GM19395 (cell line): ENCODE measurements at regions not wholly inside any gene's neighbourhood (a gene's known extent, or its start where the extent isn't known, plus 50 kb on each side); places are given as distances from the start of the nearest gene placed in this dataset.

ENCODE experiments used
- ATAC-seq: cut with Tn5 transposase; IDR thresholded peaks from one replicate; pipeline ENCODE4 v1.9.1; 2021; ENCODE audit warnings: mild to moderate bottlenecking, moderate library complexity; ENCODE audit not compliant: unreplicated experiment

DNA sequence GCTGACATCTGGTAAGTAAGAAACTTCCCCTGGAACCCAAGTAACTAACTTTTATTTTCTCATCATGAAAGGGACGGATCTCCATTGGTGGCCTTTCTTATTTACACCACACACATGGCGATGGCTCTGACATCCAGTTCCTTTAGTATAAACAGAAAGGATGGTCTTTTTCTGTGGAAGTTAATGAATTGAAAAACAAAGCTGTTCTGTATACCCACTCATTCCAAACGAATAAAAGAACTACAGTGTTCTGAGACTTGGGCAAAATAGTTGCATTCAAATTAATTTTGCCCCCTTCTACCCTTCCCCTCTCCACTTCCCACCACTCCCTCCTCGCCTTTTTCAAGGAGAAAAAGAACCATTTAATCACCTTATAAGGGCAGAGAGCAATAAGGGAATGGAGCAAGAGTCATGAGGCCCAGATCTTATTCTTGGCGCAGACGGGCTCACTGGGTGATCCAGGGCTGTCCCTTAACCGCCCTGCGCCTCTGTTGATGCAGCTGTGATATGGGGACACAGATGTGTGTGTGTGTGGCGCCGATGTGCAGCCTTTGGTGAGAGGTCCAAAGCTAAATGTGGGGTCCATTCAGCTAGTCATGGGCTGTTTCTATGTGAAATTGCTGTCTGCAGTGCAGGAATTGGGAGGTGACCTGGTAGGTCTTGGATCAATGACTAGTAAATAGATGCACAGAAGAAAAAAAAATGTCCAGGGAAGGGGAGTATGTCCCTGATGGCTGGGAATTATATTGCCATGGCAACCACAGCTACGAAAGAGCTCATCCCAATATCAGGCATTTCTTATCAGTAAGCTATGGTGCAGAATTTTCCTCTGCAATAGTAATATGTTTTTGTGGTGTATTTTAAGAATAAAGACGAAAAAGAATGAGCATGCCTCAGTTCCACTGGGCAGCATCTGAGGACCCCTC is 141.5 kb upstream of the ERCC6L2 start:
- no peak for ATAC-seq

DNA sequence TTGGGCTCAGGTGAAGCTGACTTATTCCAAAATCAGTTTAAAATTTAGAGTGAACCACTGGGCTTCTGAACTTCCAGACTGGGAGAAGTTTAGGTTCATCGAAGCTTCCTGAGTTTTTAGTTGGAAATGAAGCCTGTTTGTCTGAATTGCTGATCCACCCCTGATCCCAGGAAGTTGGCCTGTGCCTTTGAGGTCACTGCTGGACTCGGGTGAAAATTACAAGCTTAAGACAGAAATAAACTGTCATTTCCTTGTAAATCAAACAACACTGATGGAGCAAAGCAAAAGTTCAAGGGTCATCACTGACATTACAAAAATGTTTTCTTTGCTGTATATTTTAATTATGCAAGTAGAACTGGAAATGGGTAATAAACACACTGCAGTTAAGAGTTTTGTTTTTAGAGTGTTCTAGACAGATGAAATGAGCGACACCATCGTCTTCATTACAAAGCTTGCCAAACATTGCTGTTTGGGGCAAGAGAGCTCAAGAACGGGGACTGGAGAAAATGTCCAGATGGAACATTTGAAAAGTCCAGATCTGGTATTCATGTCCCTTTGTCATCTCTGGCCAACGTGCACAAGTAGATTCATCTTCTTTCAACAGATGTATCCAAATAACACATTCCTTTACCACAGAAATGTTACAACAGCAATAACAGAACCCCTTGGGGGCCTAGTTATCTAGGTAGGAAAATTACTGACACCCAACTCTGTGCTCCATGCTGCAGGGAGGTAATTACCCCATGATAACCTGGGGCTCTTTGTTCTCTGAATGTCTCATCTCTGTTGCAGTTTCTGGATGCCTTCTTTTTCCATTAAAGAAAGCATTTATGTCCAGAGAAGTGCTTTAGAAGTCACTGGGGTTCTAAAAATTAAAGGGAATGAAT is 142.4 kb upstream of the ERCC6L2 start:
- ATAC-seq, result no peak

DNA sequence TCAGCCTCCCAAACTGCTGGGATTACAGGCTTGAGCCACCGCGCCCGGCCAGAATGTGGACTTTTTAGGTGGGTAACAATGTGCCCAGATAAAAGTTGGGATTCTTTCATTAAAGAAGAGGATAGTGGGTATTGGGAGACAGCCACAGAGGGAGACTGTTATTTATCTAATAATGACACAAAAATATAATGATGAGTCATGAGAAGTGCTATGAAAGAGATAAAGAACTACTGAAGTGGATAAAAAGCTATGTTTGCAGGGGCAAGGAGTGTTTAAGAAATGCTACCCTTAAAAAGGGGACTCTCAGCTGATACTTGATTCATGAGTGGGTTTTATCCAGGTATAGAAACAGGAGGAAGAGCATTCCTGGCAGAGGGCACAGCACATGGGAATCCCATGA is 143.6 kb upstream of the ERCC6L2 start:
- no peak for ATAC-seq

- no peak for ATAC-seq
Observed at GRCh38 chr9:95729669-95730368, 145.7 kb upstream of the ERCC6L2 start.

DNA sequence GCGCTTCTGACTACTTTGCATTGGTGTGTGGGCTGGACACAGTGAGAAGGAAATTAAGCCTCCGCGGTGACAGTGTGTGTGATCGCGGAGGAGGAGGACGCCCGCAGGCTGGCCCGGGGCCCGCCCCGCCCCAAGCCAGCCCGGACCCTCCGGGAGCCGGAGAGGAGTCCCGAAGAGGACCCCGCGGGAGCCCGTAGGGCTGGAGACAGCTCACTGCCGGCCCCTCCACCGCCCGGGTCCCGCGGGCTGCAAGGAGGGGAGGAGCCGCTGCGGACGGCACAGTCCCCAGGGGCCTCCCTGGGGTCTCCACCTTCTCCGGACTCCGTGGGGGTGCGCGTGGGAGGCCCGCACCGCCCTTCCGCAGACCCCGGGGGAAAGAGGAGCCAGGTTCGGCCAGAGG is 146.4 kb upstream of the ERCC6L2 start:
- no peak for ATAC-seq

GRCh38 chr9:95727947-95728520 is 147.5 kb upstream of the ERCC6L2 start:
- ATAC-seq, result no peak

DNA sequence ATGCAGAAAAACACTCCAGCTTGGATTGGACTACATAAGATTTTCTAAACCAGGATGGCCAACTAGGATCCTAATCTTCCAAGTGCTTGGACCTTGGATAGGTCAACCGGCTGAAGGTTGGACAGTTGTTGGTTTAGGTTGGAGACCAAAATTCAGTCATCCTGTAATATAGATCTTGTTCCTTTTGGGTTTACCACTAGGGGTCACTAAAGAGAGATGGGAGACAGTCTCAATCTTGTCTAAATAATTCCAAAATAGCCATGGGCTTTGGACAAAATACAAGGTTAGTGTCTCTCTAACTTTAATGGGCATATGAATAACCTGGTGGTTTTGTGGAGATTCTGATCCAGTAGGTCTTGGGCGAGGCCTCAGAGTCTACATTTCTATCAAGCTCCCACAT is 148.7 kb upstream of the ERCC6L2 start:
- no peak for ATAC-seq

- ATAC-seq, result peak; percentile 16
Observed at GRCh38 chr9:95725045-95725444, 150.4 kb upstream of the ERCC6L2 start.

DNA sequence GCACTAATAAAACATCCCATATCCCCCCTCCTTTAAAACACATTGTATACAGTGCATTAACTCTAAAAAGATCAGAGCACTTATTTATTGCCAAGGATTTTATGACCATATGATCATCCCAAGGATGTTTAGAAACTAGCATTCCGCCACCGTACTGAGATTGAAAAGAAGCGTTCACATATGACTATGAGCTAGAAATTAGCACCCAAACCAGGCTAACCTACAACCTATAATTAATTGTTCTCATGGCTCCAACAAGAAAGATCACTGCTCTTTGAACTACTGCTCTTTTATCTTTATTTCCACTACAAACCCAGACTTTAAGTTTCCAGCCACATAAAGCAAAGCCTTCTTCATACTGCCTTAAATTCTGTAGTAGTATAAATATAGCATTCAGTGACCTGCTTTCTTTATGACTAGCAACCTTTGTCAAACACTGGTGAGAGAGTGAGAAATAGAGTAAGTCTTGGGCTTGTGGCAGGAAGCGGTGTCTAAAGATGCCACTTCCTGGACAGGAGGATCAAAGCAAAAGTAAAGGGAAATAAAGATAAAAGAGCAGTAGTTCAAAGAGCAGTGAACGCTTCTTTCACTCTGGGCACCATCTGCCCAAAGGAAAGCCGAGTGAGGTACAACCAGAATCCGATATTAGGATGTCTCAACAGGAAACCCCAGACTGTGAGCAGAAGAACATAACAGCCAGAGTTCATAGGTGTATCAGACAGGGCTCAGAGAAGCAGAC is 151.1 kb upstream of the ERCC6L2 start:
- ATAC-seq, result peak; percentile 95

- no peak for ATAC-seq
Observed at GRCh38 chr9:95722141-95722540, 153.3 kb upstream of the ERCC6L2 start.

DNA sequence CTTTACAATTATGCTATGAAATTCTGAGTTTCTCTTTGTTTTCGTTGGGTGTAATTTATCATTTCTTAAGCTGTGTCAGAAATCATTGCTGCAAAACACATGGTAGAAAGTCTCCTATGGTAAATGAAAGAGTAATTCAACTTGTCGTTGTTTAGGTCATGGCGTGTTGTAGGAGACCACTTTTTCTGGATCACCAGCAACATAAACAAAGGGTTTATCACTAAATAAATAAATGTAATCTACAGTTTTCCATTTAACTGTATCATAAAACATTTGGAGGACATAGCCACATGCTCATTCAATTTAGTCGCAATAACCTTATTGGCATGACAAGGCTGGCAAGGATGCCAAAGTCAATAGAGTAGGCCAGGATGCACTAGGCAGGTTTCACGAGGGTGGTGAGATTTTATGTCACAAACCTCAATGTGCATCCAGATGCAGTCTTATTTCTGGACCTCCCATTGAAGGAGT is 154.4 kb upstream of the ERCC6L2 start:
- no peak for ATAC-seq

- no peak for ATAC-seq
Observed at GRCh38 chr9:95720496-95720895, 155.0 kb upstream of the ERCC6L2 start.

DNA sequence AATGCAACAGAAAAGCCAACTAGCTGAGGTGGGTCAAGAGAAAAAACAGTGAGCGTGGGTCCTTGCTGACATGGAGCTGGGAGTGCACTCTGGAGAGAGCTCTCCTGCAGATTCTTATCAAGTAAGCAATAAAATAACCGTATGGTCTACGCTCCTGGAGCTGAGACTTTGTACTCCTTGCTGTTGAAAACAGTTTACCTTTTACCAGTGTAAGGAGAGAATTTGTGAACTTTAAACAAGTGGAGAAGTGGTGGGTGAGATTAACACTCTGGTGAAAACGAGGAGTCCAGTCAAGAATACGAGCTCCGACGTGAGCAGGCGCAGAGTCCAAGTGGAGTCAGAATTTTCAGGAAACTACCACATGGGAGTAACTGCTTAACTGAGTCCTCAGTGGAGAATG is 156.1 kb upstream of the ERCC6L2 start:
- ATAC-seq, result no peak

DNA sequence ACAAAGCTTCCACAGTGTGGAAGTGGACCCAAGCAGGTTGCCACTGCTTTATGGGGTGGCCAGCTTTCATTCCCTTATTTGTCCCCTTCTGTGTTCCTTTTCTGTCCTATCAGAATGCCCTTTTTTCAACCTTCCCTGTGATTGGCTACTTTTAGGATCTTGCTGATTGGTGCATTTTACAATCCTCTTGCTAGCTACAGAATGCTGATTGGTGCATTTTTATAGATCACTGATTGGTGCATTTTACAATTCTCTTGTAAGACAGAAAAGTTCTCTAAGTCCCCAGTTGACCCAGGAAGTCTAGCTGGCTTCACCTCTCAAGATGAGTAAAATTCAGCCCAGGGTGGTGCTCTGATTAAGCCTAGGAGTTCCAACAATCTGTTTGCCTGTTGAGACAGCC is 157.2 kb upstream of the ERCC6L2 start:
- no peak for ATAC-seq

GRCh38 chr9:95715868-95716435 is 159.5 kb upstream of the ERCC6L2 start:
- ATAC-seq, result no peak

DNA sequence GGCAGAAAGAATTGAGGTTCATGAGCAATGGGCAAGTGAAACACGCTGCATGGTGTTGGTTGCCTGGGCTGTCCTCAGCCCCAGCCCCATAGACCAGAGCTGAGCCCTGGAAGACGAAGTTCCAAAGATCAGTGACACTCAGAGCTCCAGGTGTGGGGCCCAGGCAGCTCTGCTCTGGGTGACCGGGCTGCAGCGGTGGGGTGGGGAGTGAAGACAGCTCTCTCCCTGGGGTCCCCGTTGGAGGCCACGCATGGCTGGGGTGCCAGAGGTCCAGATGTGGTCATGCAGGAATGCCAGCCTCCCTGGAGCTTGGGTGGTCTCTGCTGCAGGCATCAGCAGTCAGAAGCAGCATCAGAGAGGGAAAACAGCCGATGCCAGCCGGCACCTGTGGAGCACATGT is 165.0 kb upstream of the ERCC6L2 start:
- ATAC-seq, result no peak

DNA sequence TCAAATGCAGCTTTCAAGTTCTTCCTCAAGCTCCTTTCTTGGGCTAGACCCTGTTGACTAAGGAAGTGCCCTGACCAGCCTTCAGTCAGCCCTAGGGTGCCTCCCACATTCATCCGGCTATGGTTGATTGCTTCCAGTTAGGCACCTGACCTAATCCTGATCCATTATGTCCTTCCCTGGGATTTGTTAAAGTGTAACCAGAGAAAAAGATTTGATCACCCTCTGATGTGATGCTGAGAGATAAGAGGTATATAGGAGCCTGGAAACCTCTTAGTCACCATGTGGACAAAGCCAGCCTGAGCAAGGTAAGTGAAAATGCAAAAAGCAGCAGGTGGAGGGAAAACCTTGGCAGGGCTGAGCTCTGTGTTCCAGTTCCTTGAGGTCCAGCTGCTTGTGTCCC is 178.8 kb upstream of the ERCC6L2 start:
- ATAC-seq, result no peak

GRCh38 chr9:95691435-95691834 is 174.7 kb upstream of the PTCH1 start:
- no peak for ATAC-seq

GRCh38 chr9:95689669-95690068 is 172.9 kb upstream of the PTCH1 start:
- ATAC-seq, result no peak

- no peak for ATAC-seq
Observed at GRCh38 chr9:95684516-95684915, 167.7 kb upstream of the PTCH1 start.
